ENCODE measurements at regions not wholly inside any gene's neighbourhood (a gene's known extent, or its start where the extent isn't known, plus 50 kb on each side); places are given as distances from the start of the nearest gene placed in this dataset.

- no peak for DNase-seq (ENCODE audit: low spot score)
Measured at GRCh38 chr12:89092297-89092696, 260.0 kb downstream of the DUSP6 start.

GRCh38 chr12:89091293-89091841, 260.9 kb downstream of the DUSP6 start:
- DNase-seq (ENCODE audit: low spot score), result no peak

GRCh38 chr12:89089264-89089663, 263.0 kb downstream of the DUSP6 start:
- no peak for DNase-seq (ENCODE audit: low spot score)

- DNase-seq (ENCODE audit: low spot score), result no peak
Measured at GRCh38 chr12:89087876-89088275, 264.4 kb downstream of the DUSP6 start.

- no peak for DNase-seq (ENCODE audit: low spot score)
Measured at GRCh38 chr12:89087149-89087825, 265.0 kb downstream of the DUSP6 start.

- DNase-seq (ENCODE audit: low spot score), result no peak
Measured at GRCh38 chr12:89085421-89085820, 266.9 kb downstream of the DUSP6 start.

- no peak for DNase-seq (ENCODE audit: low spot score)
Measured at GRCh38 chr12:89084751-89085150, 267.6 kb downstream of the DUSP6 start.

GRCh38 chr12:89083491-89083890, 268.8 kb downstream of the DUSP6 start:
- no peak for DNase-seq (ENCODE audit: low spot score)

GRCh38 chr12:89082370-89082753, 269.9 kb downstream of the DUSP6 start:
- no peak for DNase-seq (ENCODE audit: low spot score)

GRCh38 chr12:89081719-89082369, 270.5 kb downstream of the DUSP6 start:
- no peak for DNase-seq (ENCODE audit: low spot score)

- no peak for DNase-seq (ENCODE audit: low spot score)
Measured at GRCh38 chr12:89080793-89081465, 271.4 kb downstream of the DUSP6 start.

GRCh38 chr12:89075880-89076540, 276.3 kb downstream of the DUSP6 start:
- DNase-seq (ENCODE audit: low spot score), result no peak

- DNase-seq (ENCODE audit: low spot score), result no peak
Measured at GRCh38 chr12:89073659-89074058, 278.6 kb downstream of the DUSP6 start.

GRCh38 chr12:89073027-89073398, 279.3 kb downstream of the DUSP6 start:
- DNase-seq (ENCODE audit: low spot score), result no peak

- no peak for DNase-seq (ENCODE audit: low spot score)
Measured at GRCh38 chr12:89072294-89073026, 279.8 kb downstream of the DUSP6 start.

GRCh38 chr12:89070603-89071002, 281.7 kb downstream of the DUSP6 start:
- DNase-seq (ENCODE audit: low spot score), result no peak

GRCh38 chr12:89069431-89069830, 282.9 kb downstream of the DUSP6 start:
- DNase-seq (ENCODE audit: low spot score), result no peak

- DNase-seq (ENCODE audit: low spot score), result no peak
Measured at GRCh38 chr12:89067421-89068187, 284.7 kb downstream of the DUSP6 start.

- DNase-seq (ENCODE audit: low spot score), result no peak
Measured at GRCh38 chr12:89064780-89065179, 287.5 kb downstream of the DUSP6 start.

GRCh38 chr12:89064151-89064550, 288.1 kb downstream of the DUSP6 start:
- DNase-seq (ENCODE audit: low spot score), result no peak

GRCh38 chr12:89062996-89063395, 289.3 kb downstream of the DUSP6 start:
- no peak for DNase-seq (ENCODE audit: low spot score)

All from cerebellar cortex (tissue), 1 donor.